HCT116 (cell line): ENCODE measurements at regions not wholly inside any gene's neighbourhood (a gene's known extent, or its start where the extent isn't known, plus 50 kb on each side); places are given as distances from the start of the nearest gene placed in this dataset.

Source experiments
- ATAC-seq: fragments of 200-7000 bp; cut with Tn5 transposase; 2 replicates; pipeline ENCODE4 v1.9.1; 2020; ENCODE audit warnings: mild to moderate bottlenecking, moderate library complexity
- BruUV-seq: library from RNA; stranded (reverse); fragments of 400-500 nt; replicated peaks from 2 replicates; lab custom pipeline; 2021; lab: Mats Ljungman, UMichigan
- CTCF ChIA-PET: fragments of 300-600 bp; sonication (Branson Sonifier 250); formaldehyde crosslinking; loops from one replicate; lab custom pipeline; 2021; ENCODE audit warnings: antibody characterized with exemption; lab: Charles Lee
- POLR2A ChIA-PET: fragments of 300-600, 350-600 bp; sonication (Branson Sonifier 250); formaldehyde crosslinking; loops from one replicate; lab custom pipeline; 2021; ENCODE audit warnings: antibody characterized with exemption; lab: Charles Lee
- RAD21 ChIA-PET, 2 experiments: fragments of 300-600 bp; sonication (Branson Sonifier 250); formaldehyde crosslinking; loops; one replicate each; lab custom pipeline; 2023; ENCODE audit warnings: low total read pairs in 2 of 2; ENCODE audit not compliant: uncharacterized antibody in 2 of 2, unreplicated experiment in 2 of 2, low non-redundant PET in 1 of 2; lab: Charles Lee
- DNase-seq: peaks from one replicate; pipeline ENCODE4 v3.0.0-alpha.2; 2010; ENCODE audit warnings: low read depth, low spot score
- H2AFZ ChIP-seq: fragments of 200-600 bp; shearing (Covaris generic), sonication (generic); 2 replicates; pipeline ENCODE4 v1.6.1; 2017; ENCODE audit warnings: low read depth, mixed run types, mixed read lengths, antibody characterized with exemption, low read length; ENCODE audit not compliant: poor library complexity, severe bottlenecking
- H3K27ac ChIP-seq: 2 replicates; pipeline ENCODE4 v1.5.1; 2012; ENCODE audit warnings: low read depth, low read length
- H3K27me3 ChIP-seq: fragments of 200-600 bp; sonication (generic); 2 replicates; pipeline ENCODE4 v1.6.1; 2016; ENCODE audit warnings: mixed run types, low read length, mixed read lengths; ENCODE audit not compliant: insufficient read depth
- H3K36me3 ChIP-seq, 2 experiments: fragments of 200-500 bp in 1 of 2; fragments of 200-600 bp in 1 of 2; sonication (Bioruptor generic) in 1 of 2; sonication (generic) in 1 of 2; 2 replicates each; pipeline versions ENCODE4 v1.5.1 to v1.6.1; 2014 to 2016; ENCODE audit warnings: low read length in 2 of 2, inconsistent platforms in 1 of 2, mixed read lengths in 1 of 2, mixed run types in 1 of 2; ENCODE audit not compliant: insufficient read depth in 2 of 2, control insufficient read depth in 1 of 2
- H3K4me1 ChIP-seq, 2 experiments: fragments of 200-600 bp in 1 of 2; sonication (generic) in 1 of 2; 2 replicates each; pipeline versions ENCODE4 v1.5.1 to v1.6.1; 2012 to 2017; ENCODE audit warnings: low read length in 2 of 2, inconsistent platforms in 1 of 2, mild to moderate bottlenecking in 1 of 2, mixed read lengths in 1 of 2, mixed run types in 1 of 2, moderate library complexity in 1 of 2; ENCODE audit not compliant: insufficient read depth in 2 of 2, control insufficient read depth in 1 of 2
- H3K4me2 ChIP-seq: fragments of 200-600 bp; sonication (generic); 2 replicates; pipeline ENCODE4 v1.6.1; 2017; ENCODE audit warnings: mixed run types, low read length, mixed read lengths
- H3K4me3 ChIP-seq, 2 experiments: fragments of 200-600 bp in 1 of 2; sonication (generic) in 1 of 2; replicated peaks in 1 of 2; 2 replicates each; pipeline ENCODE4 v1.5.1; 2011 to 2016; ENCODE audit warnings: low read length in 2 of 2, control low read depth in 1 of 2, low read depth in 1 of 2, mild to moderate bottlenecking in 1 of 2, mixed read lengths in 1 of 2, mixed run types in 1 of 2
- H3K79me2 ChIP-seq: fragments of 200-600 bp; sonication (generic); 2 replicates; pipeline ENCODE4 v1.6.1; 2017; ENCODE audit warnings: mild to moderate bottlenecking, mixed run types, low read length, moderate library complexity, mixed read lengths; ENCODE audit not compliant: insufficient read depth
- H3K9ac ChIP-seq: fragments of 200-600 bp; sonication (generic); 2 replicates; pipeline ENCODE4 v1.6.1; 2016; ENCODE audit warnings: low read length, mixed read lengths
- H3K9me2 ChIP-seq: fragments of 200-600 bp; sonication (generic), shearing (Covaris generic); 2 replicates; pipeline ENCODE4 v1.6.1; 2017; ENCODE audit warnings: mixed run types, mild to moderate bottlenecking, moderate library complexity; ENCODE audit not compliant: insufficient read depth
- H3K9me3 ChIP-seq, 2 experiments: fragments of 200-500 bp in 1 of 2; fragments of 200-600 bp in 1 of 2; sonication (Bioruptor generic) in 1 of 2; sonication (generic) in 1 of 2; 2 replicates each; pipeline ENCODE4 v1.6.1; 2014 to 2017; ENCODE audit warnings: low read length in 2 of 2, mixed read lengths in 2 of 2, inconsistent platforms in 1 of 2, low read depth in 1 of 2, mild to moderate bottlenecking in 1 of 2, mixed run types in 1 of 2, moderate library complexity in 1 of 2; ENCODE audit not compliant: control insufficient read depth in 1 of 2, insufficient read depth in 1 of 2
- H4K20me1 ChIP-seq: fragments of 200-600 bp; sonication (generic), shearing (Covaris generic); 2 replicates; pipeline ENCODE4 v1.6.1; 2017; ENCODE audit warnings: mixed run types, mild to moderate bottlenecking, moderate library complexity; ENCODE audit not compliant: insufficient read depth
- ATF3 ChIP-seq: IDR thresholded peaks from 2 replicates; pipeline ENCODE4 v1.6.1; 2012
- CEBPB ChIP-seq: IDR thresholded peaks from 2 replicates; pipeline ENCODE4 v1.6.1; 2012; ENCODE audit warnings: low read depth
- CTCF ChIP-seq, 3 experiments: fragments of 200-600 bp in 1 of 3; sonication (generic) in 1 of 3; IDR thresholded peaks in 2 of 3; conservative IDR thresholded peaks in 1 of 3; 2 replicates each; pipeline ENCODE4 v1.5.1; 2012 to 2017; ENCODE audit warnings: low read depth in 2 of 3, low read length in 2 of 3, antibody characterized with exemption in 1 of 3, borderline replicate concordance in 1 of 3, control low read depth in 1 of 3, mild to moderate bottlenecking in 1 of 3, mixed read lengths in 1 of 3, mixed run types in 1 of 3, moderate library complexity in 1 of 3; ENCODE audit not compliant: insufficient read depth in 1 of 3
- ELF1 ChIP-seq: IDR thresholded peaks from 2 replicates; pipeline ENCODE4 v1.6.1; 2012; ENCODE audit warnings: low read depth, borderline replicate concordance
- EZH2 ChIP-seq: fragments of 200-600 bp; sonication (generic); IDR thresholded peaks from 2 replicates; pipeline ENCODE4 v1.6.1; 2017; ENCODE audit warnings: antibody characterized with exemption, mixed run types
- EZH2phosphoT487 ChIP-seq: fragments of 200-600 bp; IDR thresholded peaks from 2 replicates; pipeline ENCODE4 v1.6.1; 2018; ENCODE audit warnings: antibody characterized with exemption, borderline replicate concordance
- FOSL1 ChIP-seq: IDR thresholded peaks from 2 replicates; pipeline ENCODE4 v1.6.1; 2012; ENCODE audit warnings: low read depth
- JUND ChIP-seq: IDR thresholded peaks from 2 replicates; pipeline ENCODE4 v1.6.1; 2012
- MAX ChIP-seq: IDR thresholded peaks from 2 replicates; pipeline ENCODE4 v1.6.1; 2012
- POLR2A ChIP-seq: IDR thresholded peaks from 2 replicates; pipeline ENCODE4 v1.7.0; 2011; ENCODE audit warnings: borderline replicate concordance; ENCODE audit not compliant: insufficient read depth, insufficient read length; ENCODE audit errors: extremely low read depth
- POLR2AphosphoS5 ChIP-seq: IDR thresholded peaks from 2 replicates; pipeline ENCODE4 v1.6.1; 2011; ENCODE audit warnings: mild to moderate bottlenecking, low read depth, low read length, moderate library complexity
- RAD21 ChIP-seq: IDR thresholded peaks from 2 replicates; pipeline ENCODE4 v1.6.1; 2012; ENCODE audit warnings: low read depth, mild to moderate bottlenecking
- REST ChIP-seq: IDR thresholded peaks from 2 replicates; pipeline ENCODE4 v1.6.1; 2012; ENCODE audit warnings: low read depth
- SIN3A ChIP-seq: IDR thresholded peaks from 2 replicates; pipeline ENCODE4 v1.6.1; 2012; ENCODE audit warnings: low read depth
- SP1 ChIP-seq: IDR thresholded peaks from 2 replicates; pipeline ENCODE4 v1.6.1; 2012; ENCODE audit warnings: low read depth
- SRF ChIP-seq: IDR thresholded peaks from 2 replicates; pipeline ENCODE4 v1.6.1; 2012; ENCODE audit warnings: low read depth
- TCF7L2 ChIP-seq: IDR thresholded peaks from 2 replicates; pipeline ENCODE4 v1.7.0; 2011; ENCODE audit warnings: borderline replicate concordance, inconsistent platforms; ENCODE audit not compliant: insufficient read depth, insufficient read length; ENCODE audit errors: extremely low read depth
- ZBTB33 ChIP-seq: IDR thresholded peaks from 2 replicates; pipeline ENCODE4 v1.6.1; 2011; ENCODE audit warnings: mild to moderate bottlenecking, low read length, moderate library complexity; ENCODE audit not compliant: insufficient replicate concordance; ENCODE audit errors: extremely low read depth
- ZNF274 ChIP-seq: fragments of 200-500 bp; sonication (Bioruptor generic); IDR thresholded peaks from 2 replicates; pipeline ENCODE4 v1.6.1; 2014; ENCODE audit warnings: mild to moderate bottlenecking, low read depth, low read length, inconsistent platforms
- intact Hi-C: fragments of 100-400 bp; cut with micrococcal nuclease; formaldehyde crosslinking; loops from 2 replicates; pipeline ENCODE4 v1.10.0; 2022

GRCh38 chr16:56094231-56094630 is 97.1 kb upstream of the GNAO1 start:
- ChIA-PET POLR2A (no interaction called here), CTCF (no interaction called here), RAD21 (no interaction called here)
- Histone ChIP-seq H3K9me2 (no peaks in the 10 kb centered on the region), H3K36me3 (no peaks in the 10 kb centered on the region), H3K27me3 (peaks cover 41% of the 10 kb centered on the region), H3K4me2 (no peak overlapping the region), H3K27ac (no peak overlapping the region), H2AFZ (no peak overlapping the region), H4K20me1 (no peaks in the 10 kb centered on the region), H3K4me1 (no peaks in the 10 kb centered on the region), H3K9me3 (no peaks in the 10 kb centered on the region), H3K4me3 (no peak overlapping the region), H3K9ac (no peak overlapping the region), H3K79me2 (no peaks in the 10 kb centered on the region)
- no peak for DNase-seq
- TF ChIP-seq ELF1, result no peak
- no peak for TF ChIP-seq POLR2A
- TF ChIP-seq ZBTB33, result no peak
- no peak for TF ChIP-seq EZH2
- TF ChIP-seq ATF3, result no peak
- no peak for TF ChIP-seq EZH2phosphoT487
- no peak for TF ChIP-seq FOSL1
- no peak for TF ChIP-seq TCF7L2
- no peak for TF ChIP-seq CEBPB
- no peak for TF ChIP-seq SIN3A
- TF ChIP-seq POLR2AphosphoS5, result no peak
- no peak for TF ChIP-seq MAX
- TF ChIP-seq JUND, result no peak
- TF ChIP-seq REST, result no peak
- TF ChIP-seq ZNF274, result no peak
- no peak for TF ChIP-seq CTCF (IDR thresholded peaks at IDR 0.05 in 2 of 3, conservative IDR thresholded peaks at IDR 0.05 in 1 of 3; ENCODE audit: borderline replicate concordance in 1 of 3, insufficient read depth in 1 of 3, low read depth in 2 of 3, low read length in 2 of 3)
- TF ChIP-seq SRF, result no peak
- no peak for TF ChIP-seq SP1
- no peak for TF ChIP-seq RAD21
- no TSS peak for BruUV-seq
- no peak for ATAC-seq
- intact Hi-C loops, result no loop called here
